Vagina (tissue), 2 donors: ENCODE measurements at regions not wholly inside any gene's neighbourhood (a gene's known extent, or its start where the extent isn't known, plus 50 kb on each side); places are given as distances from the start of the nearest gene placed in this dataset.

Experiments used
- DNase-seq, 2 donors: peaks; one replicate each; pipeline ENCODE4 v3.0.0-alpha.2; 2017; ENCODE audit errors: extremely low spot score in 2 of 2
- H3K27ac ChIP-seq: fragments of 200-600 bp; sonication (generic); one replicate; pipeline ENCODE4 v1.5.1; 2019
- H3K27me3 ChIP-seq: fragments of 200-600 bp; sonication (generic); one replicate; pipeline ENCODE4 v1.5.1; 2019
- H3K36me3 ChIP-seq, 2 donors: fragments of 200-600 bp; sonication (generic); one replicate each; pipeline ENCODE4 v1.5.1; 2017 to 2019
- H3K4me1 ChIP-seq: fragments of 200-600 bp; sonication (generic); one replicate; pipeline ENCODE4 v1.5.1; 2019
- H3K4me3 ChIP-seq, 2 donors: fragments of 200-600 bp; sonication (generic); 1 replicate in 1 of 2; 2 replicates in 1 of 2; pipeline ENCODE4 v1.5.1; 2016 to 2019
- H3K9me3 ChIP-seq: fragments of 200-600 bp; sonication (generic); one replicate; pipeline ENCODE4 v1.5.1; 2019
- POLR2A ChIP-seq, 2 donors: fragments of 450-650 bp; IDR thresholded peaks; one replicate each; pipeline ENCODE4 v1.6.1; 2017; ENCODE audit warnings: antibody characterized with exemption in 2 of 2, mild to moderate bottlenecking in 2 of 2, moderate library complexity in 2 of 2
- POLR2AphosphoS5 ChIP-seq, 2 donors: sonication (generic); formaldehyde crosslinking; IDR thresholded peaks; one replicate each; pipeline ENCODE4 v1.9.0; 2017; ENCODE audit warnings: antibody characterized with exemption in 2 of 2, mild to moderate bottlenecking in 2 of 2, low read depth in 1 of 2; ENCODE audit not compliant: insufficient read depth in 1 of 2
- intact Hi-C: fragments of 100-400 bp; cut with DNase I; formaldehyde crosslinking; loops from one replicate; pipeline ENCODE4 v1.15.1; 2023
- TF ChIP-seq, protein P1 (sequence below), 3 experiments: fragments of 450-650 bp in 2 of 3; fragments of 200-600 bp in 1 of 3; sonication (generic) in 1 of 3; IDR thresholded peaks; one replicate each; pipeline ENCODE4 v1.5.1; 2017 to 2019; ENCODE audit warnings: antibody characterized with exemption in 3 of 3, mild to moderate bottlenecking in 2 of 3, moderate library complexity in 2 of 3

DNA sequence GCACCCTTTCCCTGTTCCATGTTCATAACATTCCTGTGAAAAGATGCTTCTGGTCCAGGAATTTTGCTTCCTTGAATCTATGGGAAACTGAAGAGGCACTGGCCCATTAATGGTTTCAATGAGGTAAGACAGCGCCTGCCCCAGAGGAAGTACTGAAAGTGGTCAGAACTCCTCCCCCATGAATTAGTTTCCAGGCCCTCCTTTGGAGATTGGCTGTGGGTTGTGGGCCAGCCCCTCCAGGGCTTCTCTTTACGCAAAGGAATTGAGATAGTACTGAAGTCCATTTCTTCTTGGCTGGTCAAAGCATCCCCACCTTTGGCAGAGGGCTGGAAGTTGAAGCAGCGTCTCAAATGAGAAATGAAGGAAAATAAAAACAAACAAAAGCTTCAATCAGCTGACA, 175.5 kb downstream of the POLR2M start:
- intact Hi-C loops = no loop called here
- H3K4me3 ChIP-seq = no peak overlapping the region
- H3K27me3 ChIP-seq = no peaks in the 10 kb centered on the region
- H3K9me3 ChIP-seq = no peaks in the 10 kb centered on the region
- TF ChIP-seq POLR2A (IDR thresholded peaks at IDR 0.05) (no peak), POLR2AphosphoS5 (IDR thresholded peaks at IDR 0.05; ENCODE audit: insufficient read depth in 1 of 2, low read depth in 1 of 2) (no peak)
- TF ChIP-seq, protein P1, sequence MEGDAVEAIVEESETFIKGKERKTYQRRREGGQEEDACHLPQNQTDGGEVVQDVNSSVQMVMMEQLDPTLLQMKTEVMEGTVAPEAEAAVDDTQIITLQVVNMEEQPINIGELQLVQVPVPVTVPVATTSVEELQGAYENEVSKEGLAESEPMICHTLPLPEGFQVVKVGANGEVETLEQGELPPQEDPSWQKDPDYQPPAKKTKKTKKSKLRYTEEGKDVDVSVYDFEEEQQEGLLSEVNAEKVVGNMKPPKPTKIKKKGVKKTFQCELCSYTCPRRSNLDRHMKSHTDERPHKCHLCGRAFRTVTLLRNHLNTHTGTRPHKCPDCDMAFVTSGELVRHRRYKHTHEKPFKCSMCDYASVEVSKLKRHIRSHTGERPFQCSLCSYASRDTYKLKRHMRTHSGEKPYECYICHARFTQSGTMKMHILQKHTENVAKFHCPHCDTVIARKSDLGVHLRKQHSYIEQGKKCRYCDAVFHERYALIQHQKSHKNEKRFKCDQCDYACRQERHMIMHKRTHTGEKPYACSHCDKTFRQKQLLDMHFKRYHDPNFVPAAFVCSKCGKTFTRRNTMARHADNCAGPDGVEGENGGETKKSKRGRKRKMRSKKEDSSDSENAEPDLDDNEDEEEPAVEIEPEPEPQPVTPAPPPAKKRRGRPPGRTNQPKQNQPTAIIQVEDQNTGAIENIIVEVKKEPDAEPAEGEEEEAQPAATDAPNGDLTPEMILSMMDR (IDR thresholded peaks at IDR 0.05) = no peak
- no peak for DNase-seq
- peaks cover 4% of the 10 kb centered on the region for H3K4me1 ChIP-seq
- H3K36me3 ChIP-seq = no peaks in the 10 kb centered on the region
- H3K27ac ChIP-seq = no peak overlapping the region

DNA sequence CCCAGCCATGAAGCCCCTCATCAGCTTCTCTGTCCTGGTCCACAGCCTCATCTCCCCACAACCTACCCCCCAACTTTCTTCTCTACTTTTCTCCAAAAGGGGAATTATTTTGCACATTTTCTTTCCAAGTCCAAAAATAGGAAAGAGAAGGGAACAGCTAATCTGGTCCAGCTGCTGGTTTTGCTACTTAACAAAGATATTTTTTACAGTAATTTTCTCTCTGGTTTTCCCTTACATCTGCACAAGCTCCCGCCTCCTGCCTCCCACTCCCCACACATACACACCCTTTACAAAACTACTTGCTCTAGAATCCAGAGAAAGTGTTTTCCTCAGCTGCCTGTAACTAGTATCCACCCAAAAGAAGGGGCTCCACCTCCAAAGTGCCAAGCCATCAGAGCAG, 177.2 kb downstream of the POLR2M start:
- H3K9me3 ChIP-seq = no peaks in the 10 kb centered on the region
- H3K27ac ChIP-seq = no peak overlapping the region
- DNase-seq = no peak
- intact Hi-C loops = no loop called here
- no peaks in the 10 kb centered on the region for H3K36me3 ChIP-seq
- no peaks in the 10 kb centered on the region for H3K27me3 ChIP-seq
- H3K4me1 ChIP-seq = peaks cover 4% of the 10 kb centered on the region
- no peak overlapping the region for H3K4me3 ChIP-seq
- TF ChIP-seq POLR2AphosphoS5 (IDR thresholded peaks at IDR 0.05; ENCODE audit: insufficient read depth in 1 of 2, low read depth in 1 of 2) (no peak), POLR2A (IDR thresholded peaks at IDR 0.05) (no peak)
- TF ChIP-seq, protein P1 (IDR thresholded peaks at IDR 0.05) = no peak

DNA sequence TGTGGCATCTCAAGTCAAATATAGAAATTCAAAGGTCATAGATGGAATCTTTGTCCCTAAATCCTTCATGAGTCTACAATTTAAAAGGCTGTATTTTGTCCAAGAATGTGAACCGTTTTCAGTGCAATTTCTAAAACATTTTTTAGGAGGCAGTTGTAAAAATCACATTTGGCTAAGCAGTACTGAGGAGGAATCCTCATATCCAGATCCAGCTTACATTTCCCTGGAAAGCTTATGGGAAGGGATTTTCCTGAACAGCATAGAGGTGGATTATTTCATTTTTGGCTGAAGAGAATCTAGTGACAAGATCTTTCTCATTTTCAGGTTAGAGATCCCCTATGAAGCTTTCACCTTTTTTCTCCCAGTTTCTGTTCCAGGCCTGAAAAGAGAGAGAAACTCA, 178.4 kb downstream of the POLR2M start:
- no peaks in the 10 kb centered on the region for H3K9me3 ChIP-seq
- TF ChIP-seq POLR2A (IDR thresholded peaks at IDR 0.05) = no peak
- TF ChIP-seq POLR2AphosphoS5 (IDR thresholded peaks at IDR 0.05; ENCODE audit: insufficient read depth in 1 of 2, low read depth in 1 of 2) = no peak
- TF ChIP-seq, protein P1 (IDR thresholded peaks at IDR 0.05) = no peak
- no peak overlapping the region for H3K27ac ChIP-seq
- H3K4me1 ChIP-seq = peaks cover 4% of the 10 kb centered on the region
- H3K36me3 ChIP-seq = no peaks in the 10 kb centered on the region
- H3K27me3 ChIP-seq = no peaks in the 10 kb centered on the region
- intact Hi-C loops = no loop called here
- H3K4me3 ChIP-seq = no peak overlapping the region
- DNase-seq = no peak

- Histone ChIP-seq H3K36me3 (no peaks in the 10 kb centered on the region), H3K27ac (no peak overlapping the region), H3K9me3 (no peaks in the 10 kb centered on the region), H3K4me1 (peaks cover 4% of the 10 kb centered on the region), H3K4me3 (no peak overlapping the region), H3K27me3 (no peaks in the 10 kb centered on the region)
- DNase-seq = no peak
- TF ChIP-seq, protein P1 (IDR thresholded peaks at IDR 0.05) = no peak
- TF ChIP-seq POLR2A (IDR thresholded peaks at IDR 0.05) = no peak
- TF ChIP-seq POLR2AphosphoS5 (IDR thresholded peaks at IDR 0.05; ENCODE audit: insufficient read depth in 1 of 2, low read depth in 1 of 2) = no peak
- intact Hi-C loops = no loop called here
These were observed 178.9 kb downstream of the POLR2M start for GRCh38 chr15:57885435-57885834.

DNA sequence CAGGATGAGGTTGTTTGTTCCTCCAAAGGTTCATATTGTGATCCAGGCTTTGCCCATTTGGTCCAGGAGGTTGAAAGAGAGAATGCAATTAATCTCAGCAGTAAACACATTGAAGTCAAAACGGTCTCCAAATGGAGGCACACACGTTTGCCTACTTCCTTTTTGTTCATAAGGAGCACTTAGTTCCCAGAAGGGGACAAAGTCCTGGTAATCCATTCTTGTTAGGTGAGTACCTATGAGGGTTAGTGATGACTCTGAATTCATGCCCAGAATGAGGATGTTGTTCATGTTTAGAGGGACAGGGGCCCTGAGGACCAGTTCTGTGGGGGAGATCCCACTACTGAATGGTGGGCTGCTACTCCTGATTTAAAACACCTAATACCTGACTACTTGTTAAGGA, 177.7 kb downstream of the ALDH1A2 start:
- H3K36me3 ChIP-seq = no peaks in the 10 kb centered on the region
- H3K27ac ChIP-seq = no peak overlapping the region
- H3K4me3 ChIP-seq = no peak overlapping the region
- H3K9me3 ChIP-seq = peaks cover 7% of the 10 kb centered on the region
- peaks cover 4% of the 10 kb centered on the region for H3K4me1 ChIP-seq
- no peak for DNase-seq
- TF ChIP-seq POLR2A (IDR thresholded peaks at IDR 0.05) (no peak), POLR2AphosphoS5 (IDR thresholded peaks at IDR 0.05; ENCODE audit: insufficient read depth in 1 of 2, low read depth in 1 of 2) (no peak)
- TF ChIP-seq, protein P1 (IDR thresholded peaks at IDR 0.05) = no peak
- intact Hi-C loops = no loop called here
- H3K27me3 ChIP-seq = no peaks in the 10 kb centered on the region
